Coronary artery (tissue), 2 donors: ENCODE measurements at regions not wholly inside any gene's neighbourhood (a gene's known extent, or its start where the extent isn't known, plus 50 kb on each side); places are given as distances from the start of the nearest gene placed in this dataset.

Source experiments
- DNase-seq: peaks from one replicate; pipeline ENCODE4 v3.0.0-alpha.2; 2017; ENCODE audit warnings: low spot score
- H3K27ac ChIP-seq, 2 donors: fragments of 200-600 bp; sonication (generic); one replicate each; pipeline ENCODE4 v1.5.1; 2016 to 2019
- H3K4me3 ChIP-seq: fragments of 200-600 bp; sonication (generic); 2 replicates; pipeline ENCODE4 v1.5.1; 2016; ENCODE audit warnings: mild to moderate bottlenecking, moderate library complexity
- TF ChIP-seq, protein P1 (sequence below): fragments of 200-600 bp; sonication (generic); IDR thresholded peaks from one replicate; pipeline ENCODE4 v1.5.1; 2019; ENCODE audit warnings: antibody characterized with exemption

DNA sequence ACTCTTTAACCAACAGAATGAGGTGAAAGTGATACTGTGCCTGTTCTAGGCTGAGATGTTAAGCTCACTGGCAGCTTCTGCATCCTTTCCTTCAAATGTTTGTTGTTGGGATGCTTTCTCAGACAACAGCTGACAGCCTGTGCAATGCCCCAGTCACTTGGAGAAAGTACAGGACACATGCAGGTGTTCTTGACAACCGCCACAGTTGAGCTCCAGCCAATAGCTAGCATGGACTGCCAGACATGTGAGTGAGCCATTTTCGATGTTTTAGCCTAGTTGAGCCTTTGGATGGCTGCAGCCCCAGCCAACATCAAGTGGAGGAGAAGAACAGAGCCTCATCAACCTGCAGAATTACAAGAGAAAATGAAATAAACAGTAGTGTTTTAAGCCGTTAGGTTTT is 94.1 kb upstream of the PPP3CA start:
- Histone ChIP-seq H3K27ac (no peak overlapping the region), H3K4me3 (no peak overlapping the region)
- TF ChIP-seq, protein P1, sequence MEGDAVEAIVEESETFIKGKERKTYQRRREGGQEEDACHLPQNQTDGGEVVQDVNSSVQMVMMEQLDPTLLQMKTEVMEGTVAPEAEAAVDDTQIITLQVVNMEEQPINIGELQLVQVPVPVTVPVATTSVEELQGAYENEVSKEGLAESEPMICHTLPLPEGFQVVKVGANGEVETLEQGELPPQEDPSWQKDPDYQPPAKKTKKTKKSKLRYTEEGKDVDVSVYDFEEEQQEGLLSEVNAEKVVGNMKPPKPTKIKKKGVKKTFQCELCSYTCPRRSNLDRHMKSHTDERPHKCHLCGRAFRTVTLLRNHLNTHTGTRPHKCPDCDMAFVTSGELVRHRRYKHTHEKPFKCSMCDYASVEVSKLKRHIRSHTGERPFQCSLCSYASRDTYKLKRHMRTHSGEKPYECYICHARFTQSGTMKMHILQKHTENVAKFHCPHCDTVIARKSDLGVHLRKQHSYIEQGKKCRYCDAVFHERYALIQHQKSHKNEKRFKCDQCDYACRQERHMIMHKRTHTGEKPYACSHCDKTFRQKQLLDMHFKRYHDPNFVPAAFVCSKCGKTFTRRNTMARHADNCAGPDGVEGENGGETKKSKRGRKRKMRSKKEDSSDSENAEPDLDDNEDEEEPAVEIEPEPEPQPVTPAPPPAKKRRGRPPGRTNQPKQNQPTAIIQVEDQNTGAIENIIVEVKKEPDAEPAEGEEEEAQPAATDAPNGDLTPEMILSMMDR, result no peak
- no peak for DNase-seq

DNA sequence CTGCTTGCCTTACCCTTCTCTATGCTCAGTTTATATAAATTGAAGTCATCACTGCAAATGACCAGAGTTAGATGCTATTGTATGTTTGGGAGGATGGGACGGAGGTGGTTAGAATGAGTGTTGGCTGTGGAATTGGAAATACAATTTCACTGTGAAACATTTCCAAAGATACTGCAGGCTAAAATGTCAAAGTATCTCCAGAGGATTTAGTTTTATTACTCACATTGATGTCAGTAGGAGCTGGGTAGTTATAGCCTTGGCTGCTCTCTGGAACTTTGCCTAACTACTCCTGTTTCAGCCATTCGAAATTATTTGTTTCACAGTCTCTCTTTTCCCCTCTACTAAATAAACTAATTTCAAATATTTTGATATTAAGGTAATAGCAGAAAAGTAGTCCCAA is 92.6 kb upstream of the PPP3CA start:
- TF ChIP-seq, protein P1, result no peak
- no peak for DNase-seq
- Histone ChIP-seq H3K27ac (no peak overlapping the region), H3K4me3 (no peak overlapping the region)

DNA sequence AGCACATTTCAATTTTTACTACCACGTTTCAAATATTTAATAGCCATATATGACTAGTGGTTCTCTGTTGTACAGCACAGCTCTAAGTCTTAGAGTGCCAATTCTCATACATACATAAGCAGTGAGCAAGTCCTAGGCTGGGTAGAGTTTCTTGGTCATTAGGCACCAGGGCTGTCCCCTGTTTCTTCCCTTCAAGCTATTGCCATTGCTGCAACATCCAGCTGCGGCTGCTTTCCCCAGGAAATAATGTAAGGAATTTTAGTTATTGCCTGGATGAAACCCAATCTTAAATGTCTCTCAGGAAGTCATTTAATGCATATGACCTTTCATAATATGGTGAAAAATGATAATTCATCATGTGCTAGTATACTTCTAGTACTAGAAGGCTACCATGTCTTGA is 74.1 kb upstream of the PPP3CA start:
- TF ChIP-seq, protein P1, result no peak
- no peak for DNase-seq
- no peak overlapping the region for H3K4me3 ChIP-seq
- H3K27ac ChIP-seq, result no peak overlapping the region

DNA sequence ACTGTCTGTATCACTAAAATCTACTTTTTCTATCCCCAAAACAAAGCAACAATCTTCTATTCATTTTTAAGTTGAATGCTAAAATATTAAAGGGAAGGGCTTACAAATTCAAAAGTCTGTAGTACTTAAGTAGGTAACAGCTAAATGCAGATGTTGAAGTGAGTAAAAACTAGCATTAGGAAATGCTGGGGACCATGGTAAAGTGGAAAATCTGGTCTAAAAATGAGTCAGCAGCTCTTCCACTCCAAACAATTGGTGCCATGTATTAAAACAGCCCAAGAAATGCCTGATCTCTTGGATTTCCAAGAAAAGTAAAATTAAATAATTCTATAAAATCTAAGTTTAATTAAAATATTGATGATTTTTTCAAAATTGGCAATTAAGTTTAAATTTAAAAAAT is 73.3 kb upstream of the PPP3CA start:
- no peak for DNase-seq
- no peak overlapping the region for H3K4me3 ChIP-seq
- TF ChIP-seq, protein P1, result no peak
- H3K27ac ChIP-seq, result no peak overlapping the region

DNA sequence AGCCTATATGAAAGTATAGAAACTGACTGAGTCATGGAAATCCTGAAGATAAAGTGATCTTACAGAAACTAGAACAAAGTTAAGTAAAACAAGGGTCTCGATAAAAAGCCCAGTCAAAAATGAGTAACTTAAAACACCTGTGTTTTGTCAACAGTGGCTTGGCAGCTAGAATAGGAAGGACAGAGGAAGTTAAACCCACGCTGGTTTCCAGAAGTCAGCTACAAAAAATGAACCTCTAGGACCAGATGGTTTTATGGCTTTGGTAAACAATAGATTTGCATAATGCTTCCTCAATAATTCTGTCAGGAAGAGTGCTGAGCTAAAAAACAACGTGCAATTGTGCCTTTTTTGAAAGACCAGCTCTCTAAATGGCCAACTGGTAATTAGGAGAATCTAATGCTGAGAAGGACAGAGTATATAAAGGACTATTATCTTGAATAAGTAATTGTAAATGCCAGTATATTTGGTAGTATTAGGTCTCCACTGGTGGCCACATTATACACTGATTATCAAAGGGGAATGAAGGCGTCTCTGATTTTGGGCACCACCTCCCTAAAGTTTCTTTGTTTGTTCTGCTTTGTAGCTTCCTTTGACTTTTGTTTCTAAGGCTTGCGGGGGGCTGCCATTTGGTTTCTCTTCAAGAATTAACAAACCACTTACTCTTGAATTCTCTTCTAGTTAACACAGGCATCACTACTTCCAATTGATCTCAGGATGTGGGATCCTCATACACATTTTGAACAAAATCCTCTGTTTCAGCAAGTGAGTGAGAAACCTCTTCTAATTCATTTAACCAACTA is 72.2 kb upstream of the PPP3CA start:
- DNase-seq, result no peak
- no peak overlapping the region for H3K27ac ChIP-seq
- TF ChIP-seq, protein P1, result no peak
- H3K4me3 ChIP-seq, result no peak overlapping the region

DNA sequence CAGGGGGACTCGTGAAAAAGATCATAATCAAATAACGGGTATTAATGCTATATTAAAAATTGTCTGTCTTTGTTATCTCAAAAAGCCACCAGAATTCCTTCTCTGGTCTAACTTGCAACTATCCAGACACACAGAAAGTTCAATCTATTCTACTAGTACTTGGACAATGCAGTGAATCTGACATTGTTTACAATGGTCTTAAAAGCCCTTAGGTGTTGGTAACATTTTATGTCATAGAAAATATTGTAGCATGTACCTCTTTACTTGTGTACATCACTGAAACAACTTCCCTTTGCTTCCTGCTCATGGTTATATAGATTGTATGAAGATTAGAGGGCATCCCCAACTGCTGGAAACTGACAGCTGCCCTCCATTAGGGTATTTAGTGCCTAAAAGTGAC is 71.1 kb upstream of the PPP3CA start:
- no peak overlapping the region for H3K27ac ChIP-seq
- TF ChIP-seq, protein P1, result no peak
- DNase-seq, result no peak
- no peak overlapping the region for H3K4me3 ChIP-seq

DNA sequence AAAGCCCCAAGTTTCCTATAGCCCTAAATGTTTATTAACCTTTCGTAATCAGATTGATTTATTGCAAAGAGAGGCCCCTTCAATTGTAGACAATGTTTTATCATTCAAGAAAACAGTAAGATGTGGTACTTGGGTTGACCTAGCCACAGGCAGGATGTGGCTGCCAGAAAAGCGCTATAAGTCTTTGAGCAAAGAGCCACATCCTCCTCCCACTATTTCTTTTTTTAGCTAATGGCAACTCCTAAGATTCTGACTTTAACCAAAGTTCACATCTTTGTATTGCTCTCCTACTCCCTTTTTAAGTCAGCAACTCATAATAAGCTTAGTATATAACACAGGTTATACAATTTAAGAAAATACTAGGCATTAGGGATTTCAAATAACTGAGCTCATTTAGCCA is 70.7 kb upstream of the PPP3CA start:
- no peak overlapping the region for H3K27ac ChIP-seq
- DNase-seq, result no peak
- TF ChIP-seq, protein P1, result no peak
- H3K4me3 ChIP-seq, result no peak overlapping the region
